ENCODE measurements at regions not wholly inside any gene's neighbourhood (a gene's known extent, or its start where the extent isn't known, plus 50 kb on each side); places are given as distances from the start of the nearest gene placed in this dataset.

DNA sequence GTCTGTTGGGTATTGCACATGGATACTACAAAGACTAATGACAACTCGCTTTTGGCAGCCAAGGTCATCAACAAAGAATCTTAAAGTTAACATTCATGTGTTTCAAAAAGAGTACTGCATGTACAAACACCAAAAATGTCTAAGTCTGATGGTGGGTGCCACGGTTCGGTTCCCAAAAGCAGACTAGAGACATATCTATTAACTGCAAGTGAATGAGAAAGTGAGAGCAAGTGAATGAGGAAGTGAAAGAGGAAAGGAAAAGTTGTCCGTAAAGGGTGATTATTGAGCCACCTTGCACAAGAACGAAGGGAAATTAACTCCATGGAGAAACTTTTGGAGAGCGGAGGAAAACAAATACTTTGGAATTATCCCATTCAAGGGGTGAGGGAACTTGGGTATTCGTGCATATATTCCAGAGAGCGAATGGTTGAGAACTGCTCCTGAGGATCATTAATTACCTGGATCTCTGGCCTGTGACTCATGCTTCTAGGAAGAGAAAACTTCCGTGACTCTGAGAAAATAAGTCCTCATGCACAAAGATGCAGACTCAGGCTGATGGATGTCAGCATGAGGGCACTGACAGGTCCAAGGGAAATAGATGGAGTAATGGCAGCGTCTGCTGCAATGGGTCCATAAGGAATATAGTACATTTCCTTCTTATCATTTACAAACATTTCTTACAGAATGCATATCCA lies 336.5 kb upstream of the TGFBR2 start:
- Histone ChIP-seq H3K36me3 (ENCODE audit: insufficient read depth, low read length) (no peaks in the 10 kb centered on the region), H3K79me2 (replicated peaks; ENCODE audit: insufficient read depth, low read length) (no peaks in the 10 kb centered on the region)

DNA sequence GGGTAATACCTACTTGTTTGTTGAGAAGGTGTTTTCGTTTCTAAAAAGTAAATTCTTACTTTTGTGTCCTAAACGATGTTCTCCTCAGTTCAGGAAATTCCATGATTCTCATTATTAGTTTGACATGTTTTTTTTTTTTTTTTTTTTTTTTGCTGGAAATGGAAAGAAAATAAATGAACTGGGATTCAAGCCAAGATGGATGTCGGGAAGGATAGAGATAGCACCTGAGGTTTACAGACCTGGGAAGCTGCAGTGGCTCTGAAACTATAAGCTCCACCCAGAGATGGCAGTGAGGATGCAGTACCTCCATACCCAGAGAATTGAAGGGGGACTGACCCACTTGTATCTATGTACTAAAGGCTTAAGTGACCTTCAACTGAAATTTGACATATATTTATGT lies 334.6 kb upstream of the TGFBR2 start:
- no peaks in the 10 kb centered on the region for H3K9me2 ChIP-seq (ENCODE audit: insufficient read depth, low read length)
- no peaks in the 10 kb centered on the region for H3F3A ChIP-seq (ENCODE audit: insufficient read depth, low read length, poor library complexity, severe bottlenecking)
- H3K27ac ChIP-seq (ENCODE audit: low read length), result no peak overlapping the region
- H3K9ac ChIP-seq (ENCODE audit: low read length), result no peak overlapping the region
- TF ChIP-seq EP300 (conservative IDR thresholded peaks at IDR 0.05; ENCODE audit: poor library complexity, severe bottlenecking), result no peak
- TF ChIP-seq SMC3 (conservative IDR thresholded peaks at IDR 0.05; ENCODE audit: poor library complexity), result no peak
- TF ChIP-seq, protein P1, sequence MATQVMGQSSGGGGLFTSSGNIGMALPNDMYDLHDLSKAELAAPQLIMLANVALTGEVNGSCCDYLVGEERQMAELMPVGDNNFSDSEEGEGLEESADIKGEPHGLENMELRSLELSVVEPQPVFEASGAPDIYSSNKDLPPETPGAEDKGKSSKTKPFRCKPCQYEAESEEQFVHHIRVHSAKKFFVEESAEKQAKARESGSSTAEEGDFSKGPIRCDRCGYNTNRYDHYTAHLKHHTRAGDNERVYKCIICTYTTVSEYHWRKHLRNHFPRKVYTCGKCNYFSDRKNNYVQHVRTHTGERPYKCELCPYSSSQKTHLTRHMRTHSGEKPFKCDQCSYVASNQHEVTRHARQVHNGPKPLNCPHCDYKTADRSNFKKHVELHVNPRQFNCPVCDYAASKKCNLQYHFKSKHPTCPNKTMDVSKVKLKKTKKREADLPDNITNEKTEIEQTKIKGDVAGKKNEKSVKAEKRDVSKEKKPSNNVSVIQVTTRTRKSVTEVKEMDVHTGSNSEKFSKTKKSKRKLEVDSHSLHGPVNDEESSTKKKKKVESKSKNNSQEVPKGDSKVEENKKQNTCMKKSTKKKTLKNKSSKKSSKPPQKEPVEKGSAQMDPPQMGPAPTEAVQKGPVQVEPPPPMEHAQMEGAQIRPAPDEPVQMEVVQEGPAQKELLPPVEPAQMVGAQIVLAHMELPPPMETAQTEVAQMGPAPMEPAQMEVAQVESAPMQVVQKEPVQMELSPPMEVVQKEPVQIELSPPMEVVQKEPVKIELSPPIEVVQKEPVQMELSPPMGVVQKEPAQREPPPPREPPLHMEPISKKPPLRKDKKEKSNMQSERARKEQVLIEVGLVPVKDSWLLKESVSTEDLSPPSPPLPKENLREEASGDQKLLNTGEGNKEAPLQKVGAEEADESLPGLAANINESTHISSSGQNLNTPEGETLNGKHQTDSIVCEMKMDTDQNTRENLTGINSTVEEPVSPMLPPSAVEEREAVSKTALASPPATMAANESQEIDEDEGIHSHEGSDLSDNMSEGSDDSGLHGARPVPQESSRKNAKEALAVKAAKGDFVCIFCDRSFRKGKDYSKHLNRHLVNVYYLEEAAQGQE (IDR thresholded peaks at IDR 0.05; ENCODE audit: borderline replicate concordance), result no peak
- no peak for TF ChIP-seq EZH2 (IDR thresholded peaks at IDR 0.05; ENCODE audit: borderline replicate concordance, insufficient read depth, low read length, poor library complexity, severe bottlenecking)
- TF ChIP-seq RAD21 (conservative IDR thresholded peaks at IDR 0.05), result no peak
- no peak for TF ChIP-seq TAF1 (IDR thresholded peaks at IDR 0.05; ENCODE audit: low read depth)
- no peak for TF ChIP-seq MXI1 (conservative IDR thresholded peaks at IDR 0.05; ENCODE audit: poor library complexity, severe bottlenecking)
- TF ChIP-seq POLR2AphosphoS5 (IDR thresholded peaks at IDR 0.05), result no peak
- TF ChIP-seq CTCF (IDR thresholded peaks at IDR 0.05; ENCODE audit: poor library complexity, severe bottlenecking), result no peak
- no peak overlapping the region for H3K4me2 ChIP-seq (ENCODE audit: low read length)
- no peak overlapping the region for H2AFZ ChIP-seq (ENCODE audit: low read depth, low read length)
- H3K27me3 ChIP-seq (ENCODE audit: insufficient read depth, low read depth, low read length), result no peaks in the 10 kb centered on the region
- no peaks in the 10 kb centered on the region for H3K36me3 ChIP-seq (ENCODE audit: insufficient read depth, low read length)
- H4K20me1 ChIP-seq (ENCODE audit: insufficient read depth), result no peaks in the 10 kb centered on the region
- no peaks in the 10 kb centered on the region for H3K9me3 ChIP-seq (ENCODE audit: low read length)
- no peaks in the 10 kb centered on the region for H3K79me2 ChIP-seq (replicated peaks; ENCODE audit: insufficient read depth, low read length)
- H3K4me3 ChIP-seq (ENCODE audit: low read length), result no peak overlapping the region

More for the DNA sequence above, 336.5 kb upstream of the TGFBR2 start:
- Histone ChIP-seq H3K27ac (ENCODE audit: low read length) (no peak overlapping the region), H3K4me2 (ENCODE audit: low read length) (no peak overlapping the region), H3K9me3 (ENCODE audit: low read length) (no peaks in the 10 kb centered on the region), H3K27me3 (ENCODE audit: insufficient read depth, low read depth, low read length) (no peaks in the 10 kb centered on the region), H4K20me1 (ENCODE audit: insufficient read depth) (no peaks in the 10 kb centered on the region), H3K9ac (ENCODE audit: low read length) (no peak overlapping the region), H3K9me2 (ENCODE audit: insufficient read depth, low read length) (no peaks in the 10 kb centered on the region), H2AFZ (ENCODE audit: low read depth, low read length) (no peak overlapping the region), H3F3A (ENCODE audit: insufficient read depth, low read length, poor library complexity, severe bottlenecking) (no peaks in the 10 kb centered on the region), H3K4me3 (ENCODE audit: low read length) (no peak overlapping the region)
- TF ChIP-seq RAD21 (conservative IDR thresholded peaks at IDR 0.05), result no peak
- no peak for TF ChIP-seq EP300 (conservative IDR thresholded peaks at IDR 0.05; ENCODE audit: poor library complexity, severe bottlenecking)
- TF ChIP-seq SMC3 (conservative IDR thresholded peaks at IDR 0.05; ENCODE audit: poor library complexity), result no peak

All from neural cell (in vitro differentiated cells).